NCI-H774 (cell line): ENCODE measurements at regions not wholly inside any gene's neighbourhood (a gene's known extent, or its start where the extent isn't known, plus 50 kb on each side); places are given as distances from the start of the nearest gene placed in this dataset.
"Not testable (repeated sequence)": the region's sequence is repeated elsewhere in the genome, so short reads cannot be mapped to it uniquely, and the experiment has no call there.

ENCODE experiments used
- DNase-seq: peaks from one replicate; lab custom pipeline; 2025; lab: John Stamatoyannopoulos, UW

- DNase-seq: no peak
Observed at GRCh38 chr7:132030086-132030568, 473.7 kb upstream of the PODXL start.

- DNase-seq: no peak
Observed at GRCh38 chr7:132029369-132030085, 473.1 kb upstream of the PODXL start.

GRCh38 chr7:132028144-132028920, 471.9 kb upstream of the PODXL start:
- DNase-seq: no peak

- no peak for DNase-seq
Observed at GRCh38 chr7:132024290-132024689, 467.9 kb upstream of the PODXL start.

GRCh38 chr7:132023466-132023865, 467.0 kb upstream of the PODXL start:
- DNase-seq: no peak

GRCh38 chr7:132022188-132022587, 465.8 kb upstream of the PODXL start:
- no peak for DNase-seq

- DNase-seq: no peak
Observed at GRCh38 chr7:132019703-132020102, 463.3 kb upstream of the PODXL start.

- no peak for DNase-seq
Observed at GRCh38 chr7:132009778-132010177, 453.4 kb upstream of the PODXL start.

GRCh38 chr7:132004529-132004928, 448.1 kb upstream of the PODXL start:
- DNase-seq: no peak

GRCh38 chr7:132002343-132002968, 446.0 kb upstream of the PODXL start:
- DNase-seq: no peak

- no peak for DNase-seq
Observed at GRCh38 chr7:132001146-132001545, 444.7 kb upstream of the PODXL start.

- no peak for DNase-seq
Observed at GRCh38 chr7:131999193-131999592, 442.8 kb upstream of the PODXL start.

- no peak for DNase-seq
Observed at GRCh38 chr7:131995324-131995723, 438.9 kb upstream of the PODXL start.

- not testable (repeated sequence) for DNase-seq
Observed at GRCh38 chr7:131981069-131981468, 424.6 kb upstream of the PODXL start.

GRCh38 chr7:131978118-131978517, 421.7 kb upstream of the PODXL start:
- not testable (repeated sequence) for DNase-seq

- no peak for DNase-seq
Observed at GRCh38 chr7:131976411-131976810, 420.0 kb upstream of the PODXL start.

GRCh38 chr7:131974671-131975070, 418.2 kb upstream of the PODXL start:
- DNase-seq: no peak

- no peak for DNase-seq
Observed at GRCh38 chr7:131972251-131972650, 415.8 kb upstream of the PODXL start.

- DNase-seq: no peak
Observed at GRCh38 chr7:131970602-131971001, 414.2 kb upstream of the PODXL start.

GRCh38 chr7:131969560-131969959, 413.1 kb upstream of the PODXL start:
- DNase-seq: no peak

GRCh38 chr7:131967216-131967730, 410.8 kb upstream of the PODXL start:
- DNase-seq: no peak

GRCh38 chr7:131964203-131964602, 407.8 kb upstream of the PODXL start:
- no peak for DNase-seq
